Activated naive CD4-positive, alpha-beta T cell treated with anti-CD3 and anti-CD28 coated beads, Interleukin-2, amount 50 U/mL, for 72 hours (primary cell): ENCODE measurements at regions not wholly inside any gene's neighbourhood (a gene's known extent, or its start where the extent isn't known, plus 50 kb on each side); places are given as distances from the start of the nearest gene placed in this dataset.
"Not testable (repeated sequence)": the region's sequence is repeated elsewhere in the genome, so short reads cannot be mapped to it uniquely, and the experiment has no call there.

ENCODE experiments used
- ATAC-seq, 2 donors: fragments of 150-1000 bp; cut with Tn5 transposase; 2 replicates each; pipeline ENCODE4 v1.10.0; 2021; ENCODE audit warnings: mild to moderate bottlenecking in 2 of 2, moderate library complexity in 2 of 2
- DNase-seq, 2 donors: peaks; one replicate each; pipeline ENCODE4 v3.0.0; 2021 to 2022; ENCODE audit warnings: low spot score in 2 of 2
- H3K27ac Mint-ChIP-seq, 2 donors: one replicate each; pipeline ENCODE4 v1.8.0; 2022; ENCODE audit warnings: mild to moderate bottlenecking in 2 of 2, mixed read lengths in 2 of 2
- H3K36me3 Mint-ChIP-seq, 2 donors: one replicate each; pipeline ENCODE4 v1.8.0; 2022; ENCODE audit warnings: mixed read lengths in 2 of 2
- H3K9me3 Mint-ChIP-seq, 2 donors: one replicate each; pipeline ENCODE4 v1.8.0; 2022; ENCODE audit warnings: mixed read lengths in 2 of 2

DNA sequence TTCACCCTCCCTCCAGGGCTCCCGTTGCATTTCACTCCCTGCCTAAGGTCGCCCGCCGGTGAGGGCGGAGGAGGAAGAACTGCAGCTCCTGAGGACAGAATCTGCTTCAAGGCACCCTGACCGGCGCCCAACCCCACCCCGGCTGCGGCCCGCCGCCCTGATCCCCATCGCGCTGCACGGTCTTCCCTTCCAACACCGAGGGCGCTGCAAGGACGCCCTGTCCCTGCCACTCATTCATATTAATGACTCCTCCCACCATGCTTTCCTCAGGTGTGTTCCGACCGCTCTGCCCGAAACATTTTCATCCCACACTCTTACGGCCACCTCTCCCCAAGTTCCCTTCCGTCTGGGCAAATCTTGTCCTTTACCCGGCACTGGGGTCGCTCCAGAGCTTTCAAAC is 248.6 kb downstream of the SPATA31A1 start:
- not testable (repeated sequence) for H3K9me3 Mint-ChIP-seq, H3K36me3 Mint-ChIP-seq, DNase-seq, ATAC-seq, H3K27ac Mint-ChIP-seq

DNA sequence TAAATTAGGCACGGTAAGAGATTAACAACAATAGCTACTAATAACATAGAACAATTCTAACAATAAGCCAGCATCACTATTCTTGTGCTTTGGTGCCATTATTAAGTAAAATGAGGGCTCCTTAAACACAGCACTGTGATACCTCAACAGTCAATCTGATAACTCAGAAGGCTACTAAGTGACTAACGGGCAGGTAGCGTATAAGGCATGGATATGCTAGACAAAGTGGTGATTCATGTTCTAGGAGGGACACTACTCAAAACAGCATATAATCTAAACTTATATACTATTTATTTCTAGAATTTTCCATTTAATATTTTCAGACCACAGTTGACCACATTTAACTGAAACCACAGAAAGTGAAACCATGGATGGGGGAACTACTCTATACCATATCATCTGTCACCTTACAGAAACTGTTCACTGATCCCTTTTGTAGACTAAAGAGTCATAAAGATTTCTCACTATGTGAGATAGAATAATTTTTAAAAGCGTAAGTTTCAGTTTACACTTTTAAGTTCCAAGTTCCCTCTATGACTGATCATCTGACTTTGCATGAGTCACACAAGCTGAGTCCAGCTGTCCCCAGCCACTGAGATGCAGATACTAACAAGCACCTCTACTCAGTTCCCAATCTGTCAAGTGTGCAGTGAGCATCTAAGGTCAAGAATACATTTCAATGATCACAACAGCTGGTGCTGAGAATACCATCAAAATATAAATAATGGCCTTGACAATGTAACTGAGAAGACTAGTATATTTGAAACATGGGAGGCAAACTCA is 256.2 kb downstream of the SPATA31A1 start:
- ATAC-seq, result peak; percentile 82 to 93
- H3K27ac Mint-ChIP-seq, DNase-seq, H3K9me3 Mint-ChIP-seq, H3K36me3 Mint-ChIP-seq: not testable (repeated sequence)

DNA sequence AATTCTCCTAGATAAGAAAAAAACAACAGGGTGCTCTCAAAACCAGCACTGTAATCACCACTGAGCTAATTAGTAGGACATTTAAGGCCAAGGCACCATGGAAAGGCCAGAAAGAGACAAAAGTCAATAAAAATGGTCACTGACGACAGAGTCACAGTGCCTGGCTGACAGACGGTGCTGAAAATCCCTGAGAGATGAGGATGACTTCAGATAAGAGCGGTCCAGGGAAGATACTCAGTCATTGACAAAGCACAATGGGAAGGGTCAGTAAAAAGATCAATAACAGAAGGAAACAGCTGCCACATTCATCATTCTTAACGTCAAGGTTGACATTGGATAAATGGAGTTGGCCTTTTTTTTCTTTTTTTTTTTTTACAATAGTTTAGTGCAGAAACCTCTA is 261.0 kb downstream of the SPATA31A1 start:
- H3K27ac Mint-ChIP-seq, DNase-seq, ATAC-seq, H3K9me3 Mint-ChIP-seq, H3K36me3 Mint-ChIP-seq: not testable (repeated sequence)

DNA sequence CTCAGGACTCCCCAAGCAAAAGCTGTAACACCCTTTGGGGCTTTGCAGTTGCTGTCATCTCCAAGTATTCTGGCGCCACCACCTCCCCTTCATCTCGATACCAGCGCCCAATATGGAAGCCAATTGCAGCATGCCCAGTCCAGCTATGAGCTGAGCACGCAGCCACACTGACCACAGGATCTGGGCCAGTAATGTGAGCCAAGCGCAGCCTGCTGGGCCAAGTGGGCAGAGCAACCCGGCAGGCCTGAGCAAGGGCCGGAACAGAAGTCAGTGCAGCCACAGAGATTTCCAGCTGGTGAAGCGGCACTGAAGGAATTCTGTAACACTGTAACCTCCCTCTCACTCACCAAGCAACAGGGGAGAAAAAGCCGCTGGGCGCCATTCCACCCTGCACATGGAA is 268.6 kb downstream of the SPATA31A1 start:
- not testable (repeated sequence) for ATAC-seq, H3K27ac Mint-ChIP-seq, H3K36me3 Mint-ChIP-seq, DNase-seq, H3K9me3 Mint-ChIP-seq

DNA sequence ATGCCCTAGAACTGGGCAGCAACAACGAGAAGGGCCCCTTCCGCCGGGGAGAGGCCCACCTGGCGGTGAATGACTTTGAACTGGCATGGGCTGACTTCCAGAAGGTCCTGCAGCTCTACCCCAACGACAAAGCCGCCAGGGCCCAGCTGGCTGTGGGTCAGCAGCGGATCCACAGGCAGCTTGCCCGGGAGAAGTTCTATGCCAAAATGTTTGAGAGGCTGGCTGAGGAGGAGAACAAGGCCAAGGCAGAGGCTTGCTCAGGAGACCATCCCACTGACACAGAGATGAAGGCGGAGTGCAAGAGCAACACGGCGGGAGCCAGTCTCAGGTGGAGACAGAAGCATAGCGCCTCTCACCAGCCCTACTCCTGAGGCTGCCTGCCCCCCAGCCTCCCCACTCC is 276.6 kb downstream of the SPATA31A1 start:
- not testable (repeated sequence) for H3K36me3 Mint-ChIP-seq, DNase-seq, H3K27ac Mint-ChIP-seq, H3K9me3 Mint-ChIP-seq, ATAC-seq

GRCh38 chr9:39649029-39649428 is 293.6 kb downstream of the SPATA31A1 start:
- ATAC-seq, DNase-seq, H3K27ac Mint-ChIP-seq, H3K9me3 Mint-ChIP-seq, H3K36me3 Mint-ChIP-seq: not testable (repeated sequence)

DNA sequence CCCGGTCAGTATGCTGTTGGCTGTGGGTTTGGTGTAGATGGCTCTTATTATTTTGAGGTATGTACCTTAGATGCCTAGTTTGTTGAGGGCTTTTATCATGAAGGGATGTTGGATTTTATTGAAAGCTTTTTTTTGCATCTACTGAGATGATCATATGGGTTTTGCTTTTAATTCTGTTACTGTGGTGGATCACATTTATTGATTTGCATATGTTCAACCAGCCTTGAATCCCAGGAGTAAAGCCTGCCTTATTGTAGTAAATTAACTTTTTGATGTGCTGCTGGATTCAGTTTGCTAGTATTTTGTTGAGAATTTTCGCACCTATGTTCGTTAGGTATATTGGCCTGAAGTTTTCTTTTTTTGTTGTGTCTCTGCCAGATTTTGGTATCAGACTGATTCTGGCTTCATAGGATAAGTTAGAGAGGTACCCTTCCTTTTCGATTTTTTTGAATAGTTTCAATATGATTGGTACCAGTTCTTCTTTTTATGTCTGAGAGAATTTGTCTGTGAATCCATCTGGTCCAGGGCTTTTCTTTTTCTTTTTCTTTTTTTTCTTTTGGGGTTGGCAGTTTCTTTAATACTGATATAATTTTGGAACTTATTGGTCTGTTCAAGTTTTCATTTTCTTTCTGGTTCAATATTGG is 301.6 kb downstream of the SPATA31A1 start:
- H3K9me3 Mint-ChIP-seq, H3K27ac Mint-ChIP-seq, DNase-seq, ATAC-seq, H3K36me3 Mint-ChIP-seq: not testable (repeated sequence)

GRCh38 chr9:39663020-39663419 is 307.6 kb downstream of the SPATA31A1 start:
- not testable (repeated sequence) for H3K9me3 Mint-ChIP-seq, DNase-seq, H3K27ac Mint-ChIP-seq, H3K36me3 Mint-ChIP-seq
- peak in 1 of 2 donors; percentile 60 for ATAC-seq

DNA sequence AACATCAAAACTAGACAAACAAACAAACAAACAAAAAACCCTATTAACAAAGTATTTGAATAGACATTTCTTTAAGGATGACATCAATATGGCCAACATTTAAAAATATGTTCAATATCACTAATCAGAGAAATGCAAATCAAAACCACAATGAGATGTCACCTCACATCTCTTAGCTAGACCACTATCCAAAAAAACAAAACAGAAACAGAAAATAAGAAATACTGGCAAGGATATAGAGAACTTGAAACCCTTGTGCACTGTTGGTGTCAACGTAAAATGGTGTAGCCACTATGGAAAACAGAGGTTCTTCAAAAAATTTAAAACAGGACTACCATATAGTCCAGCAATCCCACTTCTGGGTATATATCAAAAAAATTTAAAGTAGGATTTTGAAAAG is 308.2 kb downstream of the SPATA31A1 start:
- not testable (repeated sequence) for H3K36me3 Mint-ChIP-seq, H3K27ac Mint-ChIP-seq, H3K9me3 Mint-ChIP-seq, ATAC-seq, DNase-seq

DNA sequence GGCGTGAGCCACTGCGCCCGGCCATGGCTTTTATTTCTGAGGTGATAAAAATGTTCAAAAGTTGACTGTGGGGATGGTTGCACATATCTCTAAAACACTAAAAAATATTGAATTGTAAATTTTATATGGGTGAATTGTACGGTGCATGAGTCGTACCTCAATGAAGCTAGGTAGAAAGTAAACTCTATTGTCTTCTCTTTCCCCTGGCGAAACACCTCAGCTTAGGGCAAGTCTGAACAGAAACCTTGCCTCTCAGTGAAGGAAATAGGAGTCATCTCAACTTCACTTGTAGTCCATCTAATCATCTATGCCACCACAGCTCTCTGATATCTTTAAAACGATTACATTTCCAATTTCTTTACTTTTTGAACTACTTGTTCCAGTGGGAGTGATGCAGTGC is 309.6 kb downstream of the SPATA31A1 start:
- not testable (repeated sequence) for H3K36me3 Mint-ChIP-seq, DNase-seq, H3K9me3 Mint-ChIP-seq, ATAC-seq, H3K27ac Mint-ChIP-seq

DNA sequence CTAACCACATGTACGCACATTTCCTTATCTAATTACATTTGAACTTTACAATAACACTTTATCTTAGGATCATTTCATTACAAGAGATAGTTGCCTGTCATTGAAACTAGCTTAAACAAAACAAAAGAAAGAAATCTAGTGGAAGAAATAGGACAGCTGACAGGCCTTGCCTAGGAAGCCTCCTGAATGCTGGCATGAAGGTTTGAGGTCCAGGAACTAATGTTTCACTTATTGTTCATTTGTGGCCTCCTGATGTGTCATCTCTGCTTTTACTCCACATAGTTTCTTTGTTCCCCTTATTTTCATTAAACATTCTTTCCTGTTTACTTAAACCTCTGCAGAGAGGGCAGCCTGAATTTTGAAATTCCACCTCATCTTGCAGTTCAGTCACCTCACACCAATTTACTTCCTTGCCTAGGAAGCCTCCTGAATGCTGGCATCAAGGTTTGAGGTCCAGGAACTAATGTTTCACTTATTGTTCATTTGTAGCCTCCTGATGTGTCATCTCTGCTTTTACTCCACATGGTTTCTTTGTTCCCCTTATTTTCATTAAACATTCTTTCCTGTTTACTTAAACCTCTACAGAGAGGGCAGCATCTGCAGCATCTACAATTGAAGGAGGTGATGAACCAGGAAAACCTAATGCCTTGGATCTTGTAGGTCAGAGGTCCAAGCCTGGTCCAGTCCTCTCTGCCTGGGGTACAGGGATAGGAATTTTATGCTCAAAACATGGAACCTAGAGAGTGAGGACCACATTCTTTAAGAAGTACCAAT is 319.2 kb downstream of the SPATA31A1 start:
- H3K9me3 Mint-ChIP-seq, H3K36me3 Mint-ChIP-seq, H3K27ac Mint-ChIP-seq, DNase-seq: not testable (repeated sequence)
- ATAC-seq, result peak in 1 of 2 donors; percentile 28

DNA sequence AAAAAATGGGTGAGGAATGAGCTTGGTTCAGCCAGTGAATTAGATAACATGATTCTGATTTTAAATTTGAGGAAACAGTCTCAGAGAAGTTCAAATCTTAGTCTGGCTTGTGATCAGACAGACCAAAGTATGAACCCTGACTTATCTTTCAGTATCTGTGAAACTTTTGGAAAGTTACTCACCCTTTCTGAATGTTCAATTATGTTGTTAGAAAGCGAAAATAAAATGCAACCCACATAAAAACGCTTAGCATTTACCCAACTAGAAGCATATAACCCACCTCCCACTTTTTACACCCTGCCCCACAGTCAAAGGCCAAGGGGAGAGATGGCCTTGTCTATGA is 319.7 kb downstream of the SPATA31A1 start:
- H3K9me3 Mint-ChIP-seq, DNase-seq, H3K27ac Mint-ChIP-seq, H3K36me3 Mint-ChIP-seq: not testable (repeated sequence)
- ATAC-seq, result peak; percentile 48 to 85

- not testable (repeated sequence) for H3K36me3 Mint-ChIP-seq, DNase-seq
These were observed 323.2 kb downstream of the SPATA31A1 start for GRCh38 chr9:39678534-39679263.

GRCh38 chr9:39680694-39681401 is 325.4 kb downstream of the SPATA31A1 start:
- not testable (repeated sequence) for H3K36me3 Mint-ChIP-seq, DNase-seq, ATAC-seq, H3K9me3 Mint-ChIP-seq, H3K27ac Mint-ChIP-seq

More at GRCh38 chr9:39678534-39679263, 323.2 kb downstream of the SPATA31A1 start:
- peak; percentile 40 to 48 for ATAC-seq
- H3K9me3 Mint-ChIP-seq, H3K27ac Mint-ChIP-seq: not testable (repeated sequence)

GRCh38 chr9:39728862-39729261 is 373.4 kb downstream of the SPATA31A1 start:
- H3K36me3 Mint-ChIP-seq, ATAC-seq, H3K27ac Mint-ChIP-seq, DNase-seq, H3K9me3 Mint-ChIP-seq: not testable (repeated sequence)

- not testable (repeated sequence) for DNase-seq, H3K36me3 Mint-ChIP-seq, H3K27ac Mint-ChIP-seq, H3K9me3 Mint-ChIP-seq, ATAC-seq
These were observed 389.4 kb downstream of the SPATA31A1 start for GRCh38 chr9:39744898-39745297.
